ENCODE measurements at regions not wholly inside any gene's neighbourhood (a gene's known extent, or its start where the extent isn't known, plus 50 kb on each side); places are given as distances from the start of the nearest gene placed in this dataset.
"Not testable (repeated sequence)": the region's sequence is repeated elsewhere in the genome, so short reads cannot be mapped to it uniquely, and the experiment has no call there.

DNA sequence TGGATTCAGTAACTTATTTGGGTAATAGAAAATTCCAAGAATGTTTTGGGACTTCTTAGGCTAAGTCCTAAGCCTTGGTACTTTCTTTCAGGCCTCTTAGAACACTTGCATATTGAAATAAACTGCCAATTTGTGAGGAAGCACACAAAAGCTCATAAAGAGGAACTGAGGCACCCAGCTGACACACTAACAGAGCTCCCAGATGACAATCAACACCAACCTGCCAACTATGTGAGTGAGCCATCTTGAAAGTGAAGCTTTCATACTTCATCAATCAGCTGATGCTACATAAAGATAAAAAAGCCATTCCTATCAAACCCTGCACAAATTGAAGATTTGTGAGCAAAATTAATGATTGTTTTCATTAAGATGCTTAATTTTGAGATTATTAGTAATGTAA lies 832.5 kb upstream of the EPHA7 start:
- no peak for DNase-seq (ENCODE audit: low read depth, low spot score)

DNA sequence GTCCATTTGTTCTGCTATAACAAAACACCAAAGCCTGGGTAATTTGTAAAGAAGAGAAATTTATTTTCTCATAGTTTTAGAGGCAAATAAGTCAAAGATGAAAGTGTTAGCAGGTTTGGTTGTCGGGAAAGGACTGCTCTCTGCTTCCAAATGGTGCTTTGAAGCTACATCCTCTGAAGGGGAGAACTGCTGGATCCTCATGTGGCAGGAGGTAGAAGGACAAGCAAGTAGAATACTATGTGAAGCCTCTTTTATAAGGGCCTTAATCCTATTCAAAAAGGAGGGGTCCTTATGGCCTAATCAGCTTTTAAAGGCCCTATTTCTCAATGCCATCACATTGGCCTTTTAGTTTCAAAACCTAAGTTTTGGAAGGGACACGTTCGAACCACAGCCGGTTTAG lies 826.0 kb upstream of the EPHA7 start:
- DNase-seq (ENCODE audit: low read depth, low spot score), result no peak

- DNase-seq (ENCODE audit: low read depth, low spot score), result no peak
These were observed 819.5 kb upstream of the EPHA7 start for GRCh38 chr6:94238868-94239267.

GRCh38 chr6:94227741-94228140 lies 808.4 kb upstream of the EPHA7 start:
- no peak for DNase-seq (ENCODE audit: low read depth, low spot score)

- DNase-seq (ENCODE audit: low read depth, low spot score), result no peak
These were observed 798.5 kb upstream of the EPHA7 start for GRCh38 chr6:94217836-94218235.

DNA sequence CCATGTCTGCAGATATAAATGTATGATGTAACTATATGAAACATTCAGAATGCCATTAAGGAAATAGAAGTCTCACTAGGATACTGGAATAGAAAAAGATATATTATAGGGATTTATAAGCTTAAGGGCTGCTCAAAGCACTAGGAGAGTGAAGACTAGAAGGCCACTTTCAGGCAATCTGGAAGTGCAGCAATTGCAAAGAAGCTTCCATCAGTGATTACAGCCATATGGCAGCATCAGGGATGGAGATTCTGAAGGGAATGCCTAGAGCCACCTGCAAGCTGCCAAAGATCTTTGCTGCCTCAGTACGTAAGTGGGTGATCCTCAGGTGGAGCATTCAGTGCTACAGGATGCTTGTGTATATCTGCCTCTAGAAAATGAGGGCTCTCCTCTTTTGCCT lies 796.2 kb upstream of the EPHA7 start:
- no peak for DNase-seq (ENCODE audit: low read depth, low spot score)

DNA sequence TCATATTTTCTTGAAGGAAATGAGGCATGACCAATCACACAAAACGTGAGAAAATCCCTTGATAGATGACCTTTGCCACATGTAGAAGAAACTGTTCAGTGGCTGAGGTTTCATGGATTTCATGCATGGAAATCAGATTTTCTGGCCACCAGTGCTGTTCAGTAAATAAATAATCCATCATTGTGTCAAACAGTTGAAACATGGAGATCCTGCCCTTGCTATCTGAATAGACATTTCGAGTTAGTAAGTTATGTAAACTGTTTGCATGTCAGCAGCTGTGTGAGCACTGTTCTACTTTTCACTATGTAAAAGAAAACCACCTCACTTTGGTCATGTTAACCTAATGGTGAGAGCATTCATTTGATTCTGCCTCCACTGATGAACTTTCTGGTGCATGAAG lies 793.9 kb upstream of the EPHA7 start:
- DNase-seq (ENCODE audit: low read depth, low spot score), result no peak

- no peak for DNase-seq (ENCODE audit: low read depth, low spot score)
These were observed 777.5 kb upstream of the EPHA7 start for GRCh38 chr6:94196891-94197290.

- DNase-seq (ENCODE audit: low read depth, low spot score), result no peak
These were observed 770.7 kb upstream of the EPHA7 start for GRCh38 chr6:94190030-94190429.

DNA sequence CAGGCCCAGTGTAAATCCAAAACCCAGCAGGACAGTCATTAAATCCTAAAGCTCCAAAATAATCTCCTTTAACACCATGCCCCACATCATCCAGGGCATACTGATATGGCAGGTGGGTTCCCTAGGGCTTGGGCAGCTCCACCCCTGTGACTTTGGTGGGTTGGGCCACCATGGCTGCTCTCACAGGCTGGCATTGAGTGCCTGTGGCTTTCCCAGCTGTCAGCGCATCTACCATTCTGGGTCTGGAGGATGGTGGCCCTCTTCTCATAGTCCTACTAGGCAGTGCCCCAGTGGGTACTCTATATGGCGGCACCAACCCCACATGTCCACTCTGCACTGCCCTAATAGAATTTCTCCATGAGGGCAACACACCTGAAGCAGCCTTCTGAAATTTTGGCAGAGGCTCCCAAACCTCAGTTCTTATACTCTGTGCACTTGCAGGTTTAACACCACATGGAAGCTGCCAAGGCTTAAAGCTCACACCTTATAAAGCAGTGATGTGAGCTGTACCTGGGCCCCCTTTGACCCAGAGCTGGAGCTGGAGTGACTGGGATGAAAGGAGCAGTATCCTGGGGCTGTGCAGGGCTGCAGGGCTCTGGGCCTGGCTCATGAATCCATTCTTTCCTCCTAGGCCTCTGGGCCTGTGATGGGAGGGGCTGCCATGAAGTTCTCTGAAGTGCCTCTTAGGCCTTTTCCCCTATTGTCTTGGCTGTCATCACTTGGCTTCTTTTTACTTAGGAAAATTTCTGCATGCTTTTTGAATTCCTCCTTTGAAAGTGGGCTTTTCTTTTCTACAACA lies 765.5 kb upstream of the EPHA7 start:
- no peak for DNase-seq (ENCODE audit: low read depth, low spot score)

DNA sequence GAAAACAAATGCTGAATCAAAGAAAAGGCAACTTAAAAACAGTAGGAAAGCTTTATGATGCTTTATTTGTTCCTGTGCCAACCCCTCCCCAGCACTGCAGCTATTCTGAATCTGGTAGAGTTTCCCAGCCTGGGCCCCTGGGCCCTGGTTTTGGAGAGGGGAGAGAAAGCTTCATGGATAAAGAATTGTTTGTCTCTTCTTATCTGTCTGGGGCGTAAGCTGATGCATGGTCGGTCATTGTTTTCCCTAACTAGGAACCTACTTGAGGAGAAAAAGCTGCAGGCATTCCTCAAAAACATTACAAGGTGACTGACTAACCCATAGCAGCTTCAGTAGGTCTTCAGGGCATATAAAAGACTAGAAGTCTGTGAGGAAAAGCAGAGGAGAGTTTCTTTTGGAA lies 758.1 kb upstream of the EPHA7 start:
- DNase-seq (ENCODE audit: low read depth, low spot score), result peak; percentile 44

- DNase-seq (ENCODE audit: low read depth, low spot score), result no peak
These were observed 756.1 kb upstream of the EPHA7 start for GRCh38 chr6:94175465-94175864.

- no peak for DNase-seq (ENCODE audit: low read depth, low spot score)
These were observed 744.5 kb upstream of the EPHA7 start for GRCh38 chr6:94163877-94164276.

DNA sequence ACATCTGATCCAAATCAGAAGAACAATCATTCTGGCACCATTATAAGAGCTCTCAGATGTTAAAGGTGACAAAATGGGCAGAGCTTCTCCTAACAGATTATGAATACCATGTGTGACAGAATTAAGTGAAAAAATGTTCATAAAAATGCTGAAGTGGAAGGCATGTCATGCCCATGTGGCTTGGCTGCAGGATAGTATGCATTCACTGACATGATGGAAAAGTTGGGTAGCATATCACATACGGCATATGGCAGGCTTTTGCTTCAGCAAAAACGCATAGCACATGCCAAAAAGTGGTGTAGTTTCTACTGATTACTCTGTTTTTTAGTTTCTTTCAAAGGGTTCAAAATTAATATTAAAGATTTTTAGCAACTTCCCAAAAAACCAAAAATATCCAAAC lies 731.5 kb upstream of the EPHA7 start:
- no peak for DNase-seq (ENCODE audit: low read depth, low spot score)

- no peak for DNase-seq (ENCODE audit: low read depth, low spot score)
These were observed 725.4 kb upstream of the EPHA7 start for GRCh38 chr6:94144807-94145206.

- not testable (repeated sequence) for DNase-seq (ENCODE audit: low read depth, low spot score)
These were observed 717.8 kb upstream of the EPHA7 start for GRCh38 chr6:94137178-94137577.

GRCh38 chr6:94133106-94133505 lies 713.7 kb upstream of the EPHA7 start:
- no peak for DNase-seq (ENCODE audit: low read depth, low spot score)

- no peak for DNase-seq (ENCODE audit: low read depth, low spot score)
These were observed 711.9 kb upstream of the EPHA7 start for GRCh38 chr6:94131271-94131670.

- no peak for DNase-seq (ENCODE audit: low read depth, low spot score)
These were observed 711.1 kb upstream of the EPHA7 start for GRCh38 chr6:94130478-94130877.

GRCh38 chr6:94129926-94130325 lies 710.6 kb upstream of the EPHA7 start:
- DNase-seq (ENCODE audit: low read depth, low spot score), result no peak

DNA sequence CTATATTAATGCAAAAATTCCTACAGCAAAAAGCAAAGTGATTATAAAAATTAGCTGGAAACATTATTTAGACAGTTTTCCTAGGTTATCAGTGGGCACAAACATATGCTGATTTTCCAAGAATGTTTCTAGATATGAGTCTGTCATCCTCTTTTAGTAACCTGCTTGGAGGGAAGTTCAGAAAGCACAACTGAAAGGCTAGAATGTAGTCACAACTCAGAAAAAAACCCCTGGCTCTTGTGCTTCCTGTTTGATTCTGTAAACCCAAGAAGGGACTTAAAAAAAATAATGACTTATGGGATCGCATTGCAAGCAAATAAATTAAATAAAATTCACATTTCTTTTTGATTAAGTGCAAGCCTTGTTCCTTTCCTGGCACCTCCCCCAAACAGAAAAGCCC lies 708.4 kb upstream of the EPHA7 start:
- no peak for DNase-seq (ENCODE audit: low read depth, low spot score)

DNA sequence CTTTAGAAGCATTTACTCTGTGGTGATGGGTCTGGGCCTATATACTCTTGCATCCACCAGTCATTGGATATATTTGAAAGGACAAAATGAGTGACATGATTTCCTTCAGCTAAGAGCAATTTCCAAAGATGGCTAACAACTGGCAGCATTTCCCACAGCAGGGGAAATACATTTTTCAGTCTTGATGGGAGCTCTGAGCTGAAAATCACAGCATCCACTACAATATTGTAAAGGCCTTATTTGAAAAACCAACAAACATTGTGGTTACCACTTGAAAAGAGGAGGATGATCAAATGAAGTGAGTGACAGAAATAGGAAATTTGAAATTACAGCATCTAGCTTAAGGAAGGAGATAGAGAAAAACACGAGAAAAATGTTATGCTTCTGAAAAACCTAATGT lies 705.0 kb upstream of the EPHA7 start:
- no peak for DNase-seq (ENCODE audit: low read depth, low spot score)

DNA sequence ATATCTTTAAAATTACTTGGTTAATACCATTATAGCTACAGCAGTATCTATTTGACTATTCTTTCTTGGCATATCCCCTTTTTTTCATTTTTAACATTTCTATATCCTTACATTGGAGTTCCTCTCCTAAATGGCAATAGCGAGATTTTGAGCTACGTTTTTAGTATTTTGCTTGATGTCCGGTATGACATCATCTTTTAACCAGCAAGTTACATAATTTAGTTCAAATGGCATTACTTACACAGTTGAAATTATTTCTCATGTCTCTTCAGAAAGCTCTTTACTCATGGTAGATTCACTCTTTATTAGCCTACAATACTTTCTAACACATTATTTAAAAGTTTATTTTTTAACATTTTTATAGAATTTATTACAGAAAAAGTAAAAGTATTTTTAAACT lies 701.7 kb upstream of the EPHA7 start:
- DNase-seq (ENCODE audit: low read depth, low spot score), result no peak

- DNase-seq (ENCODE audit: low read depth, low spot score), result no peak
These were observed 679.7 kb upstream of the EPHA7 start for GRCh38 chr6:94099072-94099471.

Measured in ELF-1 (cell line).